Calu3 (cell line): ENCODE measurements at regions not wholly inside any gene's neighbourhood (a gene's known extent, or its start where the extent isn't known, plus 50 kb on each side); places are given as distances from the start of the nearest gene placed in this dataset.
A peak's percentile ranks its signal among the peaks of the same experiment; 100 is the strongest.

ENCODE experiments used
- BruUV-seq: library from RNA; stranded (reverse); fragments of 400-500 nt; replicated peaks from 2 replicates; lab custom pipeline; 2021; lab: Mats Ljungman, UMichigan
- CTCF ChIA-PET: fragments of 300-600 bp; sonication (Branson Sonifier 250); formaldehyde crosslinking; loops from one replicate; lab custom pipeline; 2022; ENCODE audit warnings: antibody characterized with exemption; lab: Charles Lee
- DNase-seq: peaks from one replicate; pipeline ENCODE4 v3.0.0; 2022
- H3K27ac Mint-ChIP-seq: one replicate; pipeline ENCODE4 v1.8.0; 2022; ENCODE audit warnings: mixed read lengths; ENCODE audit not compliant: unreplicated experiment
- H3K27me3 Mint-ChIP-seq: one replicate; pipeline ENCODE4 v1.8.0; 2022; ENCODE audit warnings: mixed read lengths; ENCODE audit not compliant: unreplicated experiment
- H3K36me3 Mint-ChIP-seq: one replicate; pipeline ENCODE4 v1.8.0; 2022; ENCODE audit warnings: mild to moderate bottlenecking, moderate library complexity, mixed read lengths; ENCODE audit not compliant: insufficient read depth, unreplicated experiment
- H3K4me1 Mint-ChIP-seq: one replicate; pipeline ENCODE4 v1.8.0; 2022; ENCODE audit warnings: mild to moderate bottlenecking, low read depth, mixed read lengths; ENCODE audit not compliant: unreplicated experiment
- H3K4me3 Mint-ChIP-seq: one replicate; pipeline ENCODE4 v1.8.0; 2022; ENCODE audit warnings: mild to moderate bottlenecking, low read depth, moderate library complexity, mixed read lengths; ENCODE audit not compliant: unreplicated experiment
- H3K9me3 Mint-ChIP-seq: one replicate; pipeline ENCODE4 v1.8.0; 2022; ENCODE audit warnings: low read depth, mixed read lengths; ENCODE audit not compliant: unreplicated experiment
- CTCF ChIP-seq: fragments of 200-600 bp; IDR thresholded peaks from one replicate; pipeline ENCODE4 v1.8.0; 2022; ENCODE audit warnings: antibody characterized with exemption; ENCODE audit not compliant: unreplicated experiment
- intact Hi-C: fragments of 100-400 bp; cut with micrococcal nuclease; formaldehyde crosslinking; loops from one replicate; pipeline ENCODE4 v1.10.0; 2022; ENCODE audit not compliant: unreplicated experiment

- no peak overlapping the region for H3K27ac Mint-ChIP-seq
- intact Hi-C loops: no loop called here
- no TSS peak for BruUV-seq
- H3K27me3 Mint-ChIP-seq: no peaks in the 10 kb centered on the region
- H3K36me3 Mint-ChIP-seq: no peaks in the 10 kb centered on the region
- H3K9me3 Mint-ChIP-seq: no peaks in the 10 kb centered on the region
- CTCF ChIA-PET: interaction anchor here (0.7 kb wide), 1 partner anchor 195 kb away, joined by 3 read pairs; no protein-coding TSS in a partner anchor
- no peak overlapping the region for H3K4me3 Mint-ChIP-seq
- no peak for DNase-seq
- peaks cover 5% of the 10 kb centered on the region for H3K4me1 Mint-ChIP-seq
- TF ChIP-seq CTCF: no peak
Measured at GRCh38 chr4:81571105-81571504, 99.4 kb upstream of the RASGEF1B start.

GRCh38 chr4:81566161-81566591 is 94.5 kb upstream of the RASGEF1B start:
- TF ChIP-seq CTCF: no peak
- Mint-ChIP-seq H3K27me3 (no peaks in the 10 kb centered on the region), H3K9me3 (no peaks in the 10 kb centered on the region), H3K36me3 (no peaks in the 10 kb centered on the region), H3K4me3 (no peak overlapping the region), H3K4me1 (peaks cover 23% of the 10 kb centered on the region), H3K27ac (no peak overlapping the region)
- no TSS peak for BruUV-seq
- no peak for DNase-seq
- intact Hi-C loops: no loop called here
- CTCF ChIA-PET: no interaction called here

GRCh38 chr4:81565142-81565870 is 93.6 kb upstream of the RASGEF1B start:
- intact Hi-C loops: no loop called here
- Mint-ChIP-seq H3K27ac (no peak overlapping the region), H3K27me3 (no peaks in the 10 kb centered on the region), H3K4me1 (peaks cover 23% of the 10 kb centered on the region), H3K4me3 (no peak overlapping the region), H3K36me3 (no peaks in the 10 kb centered on the region), H3K9me3 (no peaks in the 10 kb centered on the region)
- peak; percentile 48 for DNase-seq
- no peak for TF ChIP-seq CTCF
- no TSS peak for BruUV-seq
- CTCF ChIA-PET: no interaction called here

GRCh38 chr4:81564025-81564424 is 92.3 kb upstream of the RASGEF1B start:
- no peak overlapping the region for H3K4me3 Mint-ChIP-seq
- no peak for TF ChIP-seq CTCF
- intact Hi-C loops: loop anchor here (5.0 kb wide), 1 partner anchor 43 kb away; no protein-coding TSS in a partner anchor
- H3K36me3 Mint-ChIP-seq: no peaks in the 10 kb centered on the region
- DNase-seq: no peak
- no peaks in the 10 kb centered on the region for H3K9me3 Mint-ChIP-seq
- peaks cover 24% of the 10 kb centered on the region for H3K4me1 Mint-ChIP-seq
- CTCF ChIA-PET: interaction anchor here (1.3 kb wide), 1 partner anchor 97 kb away, joined by 3 read pairs; no protein-coding TSS in a partner anchor
- H3K27ac Mint-ChIP-seq: no peak overlapping the region
- BruUV-seq: no TSS peak
- H3K27me3 Mint-ChIP-seq: no peaks in the 10 kb centered on the region
